GM10248 (cell line): ENCODE measurements at regions not wholly inside any gene's neighbourhood (a gene's known extent, or its start where the extent isn't known, plus 50 kb on each side); places are given as distances from the start of the nearest gene placed in this dataset.

Source experiments
- CTCF ChIA-PET: fragments of 300-600 bp; sonication (Branson Sonifier 250); formaldehyde crosslinking; extraction: SDS; loops from one replicate; lab custom pipeline; 2021; ENCODE audit warnings: antibody characterized with exemption; lab: Yijun Ruan, JAX
- POLR2A ChIA-PET: fragments of 350-650 bp; sonication (Branson Sonifier 250); formaldehyde crosslinking; extraction: SDS; loops from one replicate; lab custom pipeline; 2020; ENCODE audit warnings: antibody characterized with exemption; lab: Yijun Ruan, JAX
- DNase-seq: peaks from one replicate; pipeline ENCODE4 v3.0.0; 2012; ENCODE audit errors: extremely low spot score
- CTCF ChIP-seq: IDR thresholded peaks from 2 replicates; pipeline ENCODE4 v1.5.1; 2012; ENCODE audit warnings: mild to moderate bottlenecking, low read depth; ENCODE audit errors: extremely low read depth, missing control alignments, control extremely low read depth

GRCh38 chr1:4150262-4150661 lies 250.2 kb upstream of the C1orf174 start:
- DNase-seq = no peak
- ChIA-PET POLR2A (no interaction called here), CTCF (no interaction called here)
- no peak for TF ChIP-seq CTCF

- no peak for TF ChIP-seq CTCF
- POLR2A ChIA-PET = no interaction called here
- DNase-seq = no peak
- CTCF ChIA-PET = no interaction called here
Measured at GRCh38 chr1:4152266-4152665, 252.2 kb upstream of the C1orf174 start.

DNA sequence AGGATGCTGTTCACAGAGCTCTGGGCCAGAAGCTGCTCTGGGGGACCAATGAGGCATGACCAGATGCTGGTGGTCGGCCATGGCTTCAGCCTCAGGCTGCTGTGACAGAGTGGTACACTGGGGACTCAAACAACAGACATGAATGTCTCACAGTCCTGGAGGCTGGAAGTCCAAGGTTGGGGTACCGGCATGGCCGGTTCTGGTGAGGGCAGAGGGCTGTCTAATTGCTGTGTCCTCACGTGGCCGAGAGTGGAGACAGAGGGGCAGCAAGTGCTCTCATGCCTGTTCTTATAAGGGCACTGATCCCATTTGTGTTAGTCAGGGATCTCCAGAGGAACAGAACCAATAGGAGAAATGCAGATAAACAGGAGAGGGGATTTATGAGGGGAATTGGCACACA lies 253.5 kb upstream of the C1orf174 start:
- ChIA-PET POLR2A (no interaction called here), CTCF (no interaction called here)
- no peak for DNase-seq
- no peak for TF ChIP-seq CTCF

DNA sequence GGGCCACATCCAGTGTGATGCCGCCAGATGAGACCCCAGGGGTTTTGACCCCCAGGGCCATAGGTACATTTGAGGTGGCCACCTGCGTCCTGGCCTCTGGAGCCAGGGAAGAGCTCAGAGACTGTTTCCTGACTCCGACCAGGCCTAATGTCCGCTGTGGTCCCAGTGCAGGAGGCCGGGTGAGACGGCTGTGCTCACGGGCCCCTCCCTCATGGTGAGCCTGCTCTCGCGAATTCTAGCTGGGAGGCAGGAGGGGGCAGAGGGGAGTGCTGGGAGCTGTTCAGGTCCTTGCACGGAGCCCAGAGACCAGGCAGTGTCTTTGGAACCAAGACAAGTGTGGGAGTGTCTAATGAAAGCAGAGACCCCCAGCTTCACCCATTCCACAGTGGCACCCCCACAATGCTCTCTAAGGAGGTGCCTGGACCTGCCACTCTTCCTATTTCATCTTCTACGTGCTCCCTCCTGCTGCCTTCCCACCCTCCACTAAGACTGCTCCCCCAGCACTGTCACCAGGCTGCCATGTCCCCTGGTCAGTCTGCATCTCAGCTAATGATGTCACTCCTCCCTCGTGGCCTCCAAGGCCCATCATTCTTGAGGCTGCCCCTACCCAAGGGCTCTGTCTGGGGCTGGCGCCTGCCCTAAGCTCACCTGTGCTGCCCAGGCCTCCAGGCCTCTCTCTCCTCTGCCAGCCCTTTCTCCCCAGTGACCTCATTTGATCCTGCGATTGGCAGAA lies 256.3 kb upstream of the C1orf174 start:
- TF ChIP-seq CTCF = no peak
- ChIA-PET CTCF (no interaction called here), POLR2A (no interaction called here)
- no peak for DNase-seq

GRCh38 chr1:4160181-4160580 lies 260.1 kb upstream of the C1orf174 start:
- POLR2A ChIA-PET = no interaction called here
- TF ChIP-seq CTCF = no peak
- DNase-seq = no peak
- CTCF ChIA-PET = no interaction called here

GRCh38 chr1:4161366-4162006 lies 261.4 kb upstream of the C1orf174 start:
- DNase-seq = no peak
- no peak for TF ChIP-seq CTCF
- ChIA-PET CTCF (no interaction called here), POLR2A (no interaction called here)
